ENCODE measurements at regions not wholly inside any gene's neighbourhood (a gene's known extent, or its start where the extent isn't known, plus 50 kb on each side); places are given as distances from the start of the nearest gene placed in this dataset.

DNA sequence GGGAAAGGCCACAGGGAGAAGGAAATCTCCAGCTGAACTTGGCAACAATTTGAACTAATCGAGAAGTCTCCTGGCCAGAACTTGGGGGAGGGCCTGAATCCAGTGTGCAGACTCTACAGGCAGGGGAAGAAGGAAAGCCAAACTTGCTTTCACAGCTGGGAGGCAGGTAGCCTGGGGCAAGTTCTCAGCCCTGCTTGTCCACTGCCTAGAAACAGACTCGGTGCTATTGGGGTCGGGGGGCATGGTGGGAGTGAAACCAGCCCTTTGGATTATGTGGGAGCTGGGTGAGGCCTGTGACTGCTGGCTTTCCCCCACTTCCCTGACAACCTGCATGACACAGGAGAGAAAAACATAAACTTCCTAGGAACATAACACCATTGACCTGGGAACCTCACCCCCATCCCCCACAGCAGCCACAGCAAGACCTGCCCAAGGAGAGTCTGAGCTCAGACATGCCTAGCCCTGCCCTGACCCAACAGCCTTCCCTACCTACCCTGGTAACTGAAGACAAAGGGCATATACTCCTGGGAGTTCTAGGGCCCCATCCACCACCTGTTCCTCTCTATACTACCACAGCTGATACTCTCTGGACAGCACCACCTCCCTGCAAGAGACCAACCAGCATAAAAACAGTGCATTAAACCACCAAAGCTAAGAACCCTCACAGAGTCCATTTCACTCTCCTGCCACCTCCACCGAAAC, 103.7 kb upstream of the MNS1 start:
- TF ChIP-seq, protein P1, sequence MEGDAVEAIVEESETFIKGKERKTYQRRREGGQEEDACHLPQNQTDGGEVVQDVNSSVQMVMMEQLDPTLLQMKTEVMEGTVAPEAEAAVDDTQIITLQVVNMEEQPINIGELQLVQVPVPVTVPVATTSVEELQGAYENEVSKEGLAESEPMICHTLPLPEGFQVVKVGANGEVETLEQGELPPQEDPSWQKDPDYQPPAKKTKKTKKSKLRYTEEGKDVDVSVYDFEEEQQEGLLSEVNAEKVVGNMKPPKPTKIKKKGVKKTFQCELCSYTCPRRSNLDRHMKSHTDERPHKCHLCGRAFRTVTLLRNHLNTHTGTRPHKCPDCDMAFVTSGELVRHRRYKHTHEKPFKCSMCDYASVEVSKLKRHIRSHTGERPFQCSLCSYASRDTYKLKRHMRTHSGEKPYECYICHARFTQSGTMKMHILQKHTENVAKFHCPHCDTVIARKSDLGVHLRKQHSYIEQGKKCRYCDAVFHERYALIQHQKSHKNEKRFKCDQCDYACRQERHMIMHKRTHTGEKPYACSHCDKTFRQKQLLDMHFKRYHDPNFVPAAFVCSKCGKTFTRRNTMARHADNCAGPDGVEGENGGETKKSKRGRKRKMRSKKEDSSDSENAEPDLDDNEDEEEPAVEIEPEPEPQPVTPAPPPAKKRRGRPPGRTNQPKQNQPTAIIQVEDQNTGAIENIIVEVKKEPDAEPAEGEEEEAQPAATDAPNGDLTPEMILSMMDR (IDR thresholded peaks at IDR 0.05) = no peak
- TF ChIP-seq POLR2A (IDR thresholded peaks at IDR 0.05) = no peak

All from body of pancreas (tissue), 4 donors.